Activated T-cell treated with anti-CD3 and anti-CD28 coated beads for 24 hours (primary cell): ENCODE measurements at regions not wholly inside any gene's neighbourhood (a gene's known extent, or its start where the extent isn't known, plus 50 kb on each side); places are given as distances from the start of the nearest gene placed in this dataset.

Experiments used
- DNase-seq: peaks from one replicate; pipeline ENCODE4 v3.0.0-alpha.2; 2020; ENCODE audit warnings: low read depth

DNA sequence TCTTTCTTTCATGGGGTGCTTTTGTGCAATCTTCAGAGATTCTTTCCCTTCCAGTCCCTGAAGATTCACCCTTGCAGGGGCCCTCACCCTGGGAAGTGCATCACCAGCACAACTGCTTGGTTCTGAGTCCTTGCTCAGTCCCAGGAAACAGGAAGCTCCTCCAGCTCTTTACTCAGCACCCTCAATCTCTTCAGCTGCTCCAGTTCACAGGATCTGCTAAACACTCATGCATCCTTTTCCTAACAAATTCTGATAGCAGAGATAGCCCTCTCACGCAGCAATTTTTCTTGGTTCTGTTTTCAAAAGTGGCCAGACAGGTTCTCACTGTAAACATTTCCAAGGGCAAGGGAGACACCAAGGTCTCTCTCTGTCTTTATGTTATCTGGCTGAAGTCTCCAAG lies 823.1 kb downstream of the LIG4 start:
- no peak for DNase-seq

DNA sequence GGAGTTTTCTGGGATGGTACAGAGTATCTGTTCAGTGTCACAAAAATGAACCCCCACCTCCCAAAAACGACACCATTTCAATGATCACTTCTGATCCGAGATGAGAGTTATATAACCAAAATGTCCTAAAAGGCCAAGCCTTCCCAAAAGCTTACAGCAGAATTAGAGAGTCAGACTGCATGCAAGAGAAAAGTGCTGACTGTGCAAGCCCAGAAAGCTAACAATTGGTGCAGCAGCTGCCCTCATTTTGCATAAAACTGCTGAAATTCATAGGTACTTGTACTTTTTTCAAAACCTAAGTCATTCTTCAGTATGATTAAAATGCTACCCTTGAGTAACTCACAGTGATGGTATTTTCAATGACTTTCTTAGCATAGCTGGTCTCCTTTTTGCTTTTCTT lies 819.6 kb upstream of the ARGLU1 start:
- DNase-seq = no peak

DNA sequence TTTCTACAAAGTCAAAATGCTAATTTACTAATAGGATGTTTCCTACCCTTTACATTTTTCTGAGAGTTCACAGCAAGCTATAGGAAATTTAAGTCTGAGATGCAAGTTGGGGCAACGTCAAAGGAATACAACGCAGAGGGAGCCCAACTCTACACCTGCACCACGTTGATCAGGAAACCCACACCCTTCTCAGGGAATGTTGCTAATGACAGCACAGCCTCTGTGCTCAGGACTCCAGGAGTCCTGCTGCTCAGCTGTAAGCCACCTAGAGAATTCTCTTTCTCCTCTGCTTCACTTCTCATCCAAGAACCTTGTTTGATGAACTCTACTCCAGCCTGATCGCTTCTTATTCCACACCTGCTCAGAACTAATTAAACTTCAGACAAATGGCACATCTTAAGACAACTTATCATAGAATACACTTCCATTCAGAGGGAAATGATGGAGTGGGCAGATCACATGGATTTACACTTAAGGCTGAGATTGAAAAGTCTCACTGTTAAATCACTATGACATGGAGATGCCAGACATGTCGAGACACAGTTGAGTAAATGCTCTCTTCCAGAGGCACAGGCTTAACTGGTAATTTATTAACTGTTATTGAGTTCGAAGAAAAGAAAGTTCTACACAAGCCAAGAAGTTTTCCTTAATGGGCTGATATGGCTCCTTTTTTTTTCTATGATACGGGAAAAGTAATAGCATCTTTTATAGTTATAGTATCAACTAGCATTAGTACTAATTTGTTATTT lies 811.6 kb upstream of the ARGLU1 start:
- DNase-seq = no peak

DNA sequence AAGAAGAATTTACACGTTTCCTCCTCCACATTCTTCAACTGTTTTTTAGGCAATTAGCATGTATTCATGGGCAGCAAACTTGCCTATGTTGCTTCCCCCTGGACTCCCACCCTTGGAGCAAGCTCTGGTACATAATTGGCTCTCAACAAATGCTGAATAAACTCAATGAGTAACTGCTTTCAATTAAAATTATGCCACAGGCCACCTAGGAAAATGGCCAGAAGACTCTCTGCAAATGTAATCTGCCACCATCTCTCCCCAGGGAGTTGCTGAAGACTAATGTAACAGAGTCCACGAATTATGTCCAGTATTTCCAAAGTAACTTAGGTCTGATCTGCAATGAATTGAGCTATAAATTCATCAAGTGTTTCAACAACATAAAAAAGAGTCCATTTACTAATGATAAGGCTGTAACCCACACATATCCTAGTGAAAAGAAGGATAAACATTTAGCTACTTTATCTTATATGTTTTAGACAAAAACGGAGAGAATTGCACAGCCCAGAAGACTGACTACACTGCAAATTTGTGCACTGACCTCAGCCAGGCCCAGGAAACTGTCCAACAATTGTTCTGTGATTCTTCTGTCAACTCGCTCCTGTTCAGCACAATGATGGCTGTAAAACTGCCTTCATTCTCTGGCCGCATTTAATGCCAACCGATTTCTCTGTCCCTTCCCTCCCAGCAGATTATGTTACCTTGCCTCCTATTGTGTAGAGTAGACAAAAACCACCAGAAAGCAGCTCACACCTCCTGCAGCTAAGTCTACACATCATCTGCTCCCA lies 808.6 kb upstream of the ARGLU1 start:
- DNase-seq = no peak

DNA sequence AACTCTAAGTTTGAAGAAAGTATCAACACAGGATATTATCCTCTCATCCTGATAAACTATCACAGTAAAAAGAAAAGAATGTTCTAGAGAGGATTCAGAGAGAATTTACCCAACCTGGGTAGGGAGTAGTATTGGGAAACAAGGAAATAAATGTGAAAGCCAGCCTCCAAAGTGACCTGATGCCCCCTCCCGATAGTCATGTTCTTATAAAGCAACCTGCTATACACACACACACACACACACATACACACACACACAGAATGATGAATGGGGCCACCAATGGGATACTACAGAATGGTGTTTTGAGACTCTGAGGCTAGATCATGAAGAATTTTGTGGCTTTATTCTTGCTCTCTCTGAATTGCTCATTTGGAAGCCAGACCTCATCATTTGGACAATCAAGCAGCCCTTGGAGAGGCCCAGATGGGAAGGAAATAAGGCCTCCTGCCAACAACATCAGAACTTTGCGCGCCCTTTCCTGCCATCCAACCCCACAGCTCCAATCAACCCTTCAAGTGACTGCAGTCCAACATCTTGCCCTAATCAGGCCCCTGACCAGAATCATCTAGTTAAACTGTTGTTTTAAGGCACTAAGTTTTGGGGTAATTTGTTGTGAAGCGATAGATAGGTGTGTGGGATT lies 807.9 kb upstream of the ARGLU1 start:
- no peak for DNase-seq

DNA sequence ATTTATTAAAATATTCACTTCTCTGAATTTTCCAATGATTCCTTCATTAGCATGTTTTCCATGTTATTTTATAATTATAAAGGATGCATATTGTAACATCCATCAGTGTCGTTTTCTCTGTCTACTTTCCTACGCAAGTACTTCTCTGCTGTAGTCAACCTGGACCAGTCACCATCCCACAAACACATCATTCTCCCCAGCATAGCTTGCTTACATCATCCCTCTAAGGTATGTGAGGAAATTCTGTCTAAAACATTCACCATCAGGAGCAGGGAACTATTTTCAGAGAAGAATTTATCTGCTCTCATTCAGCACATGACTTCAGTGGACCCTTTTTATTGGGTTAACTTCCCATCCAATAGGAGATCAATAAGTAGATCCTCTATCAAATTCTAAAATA lies 806.1 kb upstream of the ARGLU1 start:
- DNase-seq = no peak

DNA sequence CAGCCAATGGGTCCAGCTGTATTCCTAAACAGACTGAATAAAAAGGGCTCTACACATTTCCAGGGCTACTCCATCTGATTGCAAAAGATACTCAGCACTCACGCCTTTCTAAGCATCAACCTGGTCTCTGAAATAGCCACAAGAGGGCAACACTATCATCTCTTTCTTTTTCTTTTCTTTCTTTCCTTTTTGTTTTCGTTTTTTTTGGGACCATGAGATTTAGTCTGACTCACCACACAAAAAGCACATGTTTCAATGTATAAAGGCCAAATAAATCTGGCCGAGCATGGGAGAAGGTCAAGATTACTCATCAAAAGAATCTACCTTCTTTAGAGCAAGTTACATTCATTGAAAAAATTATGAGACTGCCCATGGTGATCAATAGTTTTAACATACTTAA lies 805.6 kb upstream of the ARGLU1 start:
- DNase-seq = no peak

- DNase-seq = no peak
Measured at GRCh38 chr13:107370015-107370785, 802.3 kb upstream of the ARGLU1 start.

- no peak for DNase-seq
Measured at GRCh38 chr13:107367258-107367657, 799.3 kb upstream of the ARGLU1 start.

- no peak for DNase-seq
Measured at GRCh38 chr13:107365466-107366215, 797.7 kb upstream of the ARGLU1 start.

- DNase-seq = no peak
Measured at GRCh38 chr13:107364658-107365057, 796.7 kb upstream of the ARGLU1 start.

DNA sequence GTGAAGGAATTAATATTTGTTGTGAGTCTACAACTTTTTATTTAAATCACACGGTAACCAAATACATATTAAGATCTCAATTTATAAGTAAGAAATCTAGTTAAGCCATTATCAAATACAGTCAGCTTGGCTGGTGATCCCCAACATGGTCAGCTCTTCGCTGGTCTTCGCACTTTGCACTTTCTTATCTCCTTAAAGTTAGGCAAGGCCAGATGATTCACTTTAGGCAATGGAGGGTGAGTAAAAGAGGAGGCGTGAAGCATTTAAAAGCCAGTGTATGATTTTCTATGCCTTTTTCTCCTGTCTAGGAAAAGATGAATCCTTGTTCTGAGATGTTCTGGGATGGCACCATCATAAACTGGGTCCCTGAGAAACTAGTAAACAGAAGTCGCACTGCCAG lies 793.7 kb upstream of the ARGLU1 start:
- no peak for DNase-seq

DNA sequence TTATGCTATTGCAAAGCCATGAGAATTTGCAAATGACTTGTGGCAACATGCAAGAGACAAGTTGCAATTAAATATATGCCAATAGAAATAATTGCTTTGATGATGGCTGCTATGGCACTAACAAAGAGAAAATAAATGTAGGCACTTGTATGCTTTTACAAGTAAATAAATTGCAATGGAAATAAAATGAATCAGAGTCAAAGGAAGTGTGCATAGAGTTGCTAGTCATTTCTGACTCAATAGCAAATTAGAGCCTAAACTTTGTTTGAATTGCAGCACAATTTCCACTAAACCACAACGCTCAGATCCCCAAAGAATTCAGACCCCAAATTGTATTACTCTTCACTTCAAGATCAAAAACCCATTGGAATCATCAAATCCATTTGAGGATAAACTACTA lies 792.1 kb upstream of the ARGLU1 start:
- no peak for DNase-seq

DNA sequence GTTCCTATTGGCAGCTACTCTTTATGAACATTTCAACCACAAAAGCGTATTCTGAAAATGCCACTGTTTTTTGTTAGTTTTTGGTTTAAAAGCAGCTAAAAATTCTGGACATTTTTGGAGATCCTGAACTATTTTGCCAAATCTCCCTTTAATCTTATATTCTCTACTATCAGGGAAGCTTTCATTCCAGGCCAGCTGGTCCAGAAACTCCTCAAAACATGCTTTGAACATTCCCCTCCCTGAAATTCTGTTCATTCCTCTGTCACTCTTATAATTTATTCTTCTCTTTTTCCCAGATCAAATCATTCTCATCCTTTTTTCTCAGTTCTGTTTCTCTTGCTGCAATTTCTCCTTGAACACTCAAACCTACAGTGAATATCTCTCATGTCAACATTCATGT lies 790.9 kb upstream of the ARGLU1 start:
- no peak for DNase-seq

GRCh38 chr13:107351305-107351704 lies 783.4 kb upstream of the ARGLU1 start:
- no peak for DNase-seq

DNA sequence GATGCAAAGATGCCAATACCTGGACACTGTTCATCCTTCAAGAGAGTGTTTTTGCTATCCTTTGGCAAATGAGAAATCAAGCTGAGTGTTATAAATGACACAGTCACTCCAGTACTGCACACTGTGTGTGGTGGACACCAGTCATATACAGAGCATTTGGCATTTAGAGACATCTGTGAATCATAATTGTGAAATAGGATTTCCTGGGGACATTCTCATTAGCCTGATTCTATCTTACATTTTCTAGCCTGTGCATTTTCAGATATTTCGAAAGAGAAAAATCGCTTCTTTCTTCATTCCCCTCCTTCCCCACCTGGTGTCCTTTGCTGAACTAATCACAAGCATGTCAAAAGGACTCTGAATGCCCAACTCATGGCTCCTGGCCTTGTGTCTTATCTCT lies 781.0 kb upstream of the ARGLU1 start:
- DNase-seq = no peak

- no peak for DNase-seq
Measured at GRCh38 chr13:107348471-107348870, 780.5 kb upstream of the ARGLU1 start.

GRCh38 chr13:107347641-107348369 lies 779.9 kb upstream of the ARGLU1 start:
- DNase-seq = no peak

DNA sequence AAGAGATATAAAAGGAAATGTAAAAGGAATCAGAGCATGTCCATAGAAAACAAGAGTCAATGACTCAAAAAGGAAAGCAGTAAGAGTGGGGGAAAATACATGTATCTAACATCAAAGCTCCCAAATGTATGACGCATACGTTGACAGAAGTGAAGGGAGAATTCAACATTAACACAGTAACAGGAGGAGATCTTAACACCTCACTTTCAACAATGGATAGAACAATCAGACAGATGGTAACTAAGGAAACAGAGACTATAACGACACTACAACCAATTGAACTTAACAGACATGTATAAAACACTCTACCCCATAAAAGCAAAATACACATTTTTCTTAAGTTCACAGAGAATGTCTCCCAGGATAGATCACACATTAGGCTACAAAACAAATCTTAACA lies 774.8 kb upstream of the ARGLU1 start:
- no peak for DNase-seq

GRCh38 chr13:107339209-107339608 lies 771.3 kb upstream of the ARGLU1 start:
- no peak for DNase-seq

GRCh38 chr13:107332188-107332587 lies 764.3 kb upstream of the ARGLU1 start:
- DNase-seq = no peak
